Right lobe of liver (tissue), 6 donors: ENCODE measurements at regions not wholly inside any gene's neighbourhood (a gene's known extent, or its start where the extent isn't known, plus 50 kb on each side); places are given as distances from the start of the nearest gene placed in this dataset.
A peak's percentile ranks its signal among the peaks of the same experiment; 100 is the strongest.
"Not testable (repeated sequence)": the region's sequence is repeated elsewhere in the genome, so short reads cannot be mapped to it uniquely, and the experiment has no call there.

Experiments used
- ATAC-seq, 4 donors: fragments of 200-7000 bp; cut with Tn5 transposase; one replicate each; pipeline ENCODE4 v1.9.1; 2020; ENCODE audit warnings: mild to moderate bottlenecking in 4 of 4, moderate library complexity in 4 of 4
- DNase-seq, 3 donors: peaks; one replicate each; pipeline ENCODE4 v3.0.0-alpha.2; 2020
- H3K27ac ChIP-seq, 3 donors: fragments of 200-600 bp; one replicate each; pipeline ENCODE4 v1.8.0; 2022
- H3K27me3 ChIP-seq, 2 donors: fragments of 200-600 bp; one replicate each; pipeline ENCODE4 v1.8.0; 2022
- H3K36me3 ChIP-seq, 4 donors: fragments of 200-600 bp; sonication (generic) in 1 of 4; one replicate each; pipeline versions ENCODE4 v1.5.1 to v1.8.0; 2017 to 2022; ENCODE audit warnings: control low read depth in 1 of 4
- H3K4me1 ChIP-seq, 4 donors: fragments of 200-600 bp; sonication (generic) in 1 of 4; one replicate each; pipeline versions ENCODE4 v1.5.1 to v1.8.0; 2017 to 2022; ENCODE audit warnings: control low read depth in 1 of 4
- H3K4me3 ChIP-seq, 3 donors: fragments of 200-600 bp; one replicate each; pipeline ENCODE4 v1.8.0; 2022
- H3K9me3 ChIP-seq, 4 donors: fragments of 200-600 bp; sonication (generic) in 1 of 4; one replicate each; pipeline versions ENCODE4 v1.5.1 to v1.8.0; 2017 to 2022; ENCODE audit warnings: control low read depth in 1 of 4
- POLR2A ChIP-seq: fragments of 450-650 bp; IDR thresholded peaks from one replicate; pipeline ENCODE4 v1.6.1; 2017; ENCODE audit warnings: antibody characterized with exemption, mild to moderate bottlenecking
- WGBS: methylation state at CpG from one replicate; pipeline ENCODE4 v1.1.6; 2018; ENCODE audit warnings: low coverage, low lambda C conversion rate; ENCODE audit not compliant: insufficient coverage; ENCODE audit errors: missing lambda C conversion rate; 5-methylcytosine and 5-hydroxymethylcytosine counted together
- intact Hi-C, 2 donors: fragments of 100-400 bp; cut with DNase I; formaldehyde crosslinking; loops; one replicate each; pipeline versions ENCODE4 v1.11.2 to v1.14.1; 2022
- small RNA-seq, 2 experiments: library from RNA; depleted of rRNA; stranded (forward); fragments of <200 nt; gene quantifications; one replicate each; pipeline ENCODE3, GENCODE V24; 2016
- TF ChIP-seq, protein P1 (sequence below), 4 donors: fragments of 200-600 bp in 3 of 4; fragments of 450-650 bp in 1 of 4; IDR thresholded peaks; one replicate each; pipeline versions ENCODE4 v1.5.1 to v1.8.0; 2016 to 2022; ENCODE audit warnings: antibody characterized with exemption in 4 of 4, mild to moderate bottlenecking in 2 of 4
- donor health status: DM: no; HTN: yes; CAD: no.
- donor health status: DM: no; HTN: no; CAD: no.
- donor health status: DM: no; HTN: no; CAD: no.
- donor health status: DM: no; HTN: yes; CAD: no.
- donor health status: DM: no; HTN: yes; CAD: no.

DNA sequence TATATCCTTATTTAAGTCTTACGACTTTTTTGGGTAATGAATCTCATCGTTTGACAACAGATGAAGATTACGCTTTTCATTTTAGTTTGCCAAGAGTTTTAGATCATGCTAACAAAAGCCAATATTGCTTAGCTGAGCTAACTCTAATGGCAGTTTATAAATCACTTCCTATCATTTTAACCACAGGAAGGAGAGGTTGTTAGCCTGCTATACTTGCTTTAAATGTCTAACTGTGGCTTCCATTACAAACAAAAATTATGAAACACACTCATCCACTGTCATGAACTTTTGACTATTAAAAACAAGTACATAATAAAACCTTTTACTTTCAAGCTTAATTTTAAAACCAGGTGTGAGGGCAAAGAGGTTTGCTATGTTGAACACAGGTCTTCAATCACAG is 53.7 kb upstream of the ANKH start:
- TF ChIP-seq, protein P1, sequence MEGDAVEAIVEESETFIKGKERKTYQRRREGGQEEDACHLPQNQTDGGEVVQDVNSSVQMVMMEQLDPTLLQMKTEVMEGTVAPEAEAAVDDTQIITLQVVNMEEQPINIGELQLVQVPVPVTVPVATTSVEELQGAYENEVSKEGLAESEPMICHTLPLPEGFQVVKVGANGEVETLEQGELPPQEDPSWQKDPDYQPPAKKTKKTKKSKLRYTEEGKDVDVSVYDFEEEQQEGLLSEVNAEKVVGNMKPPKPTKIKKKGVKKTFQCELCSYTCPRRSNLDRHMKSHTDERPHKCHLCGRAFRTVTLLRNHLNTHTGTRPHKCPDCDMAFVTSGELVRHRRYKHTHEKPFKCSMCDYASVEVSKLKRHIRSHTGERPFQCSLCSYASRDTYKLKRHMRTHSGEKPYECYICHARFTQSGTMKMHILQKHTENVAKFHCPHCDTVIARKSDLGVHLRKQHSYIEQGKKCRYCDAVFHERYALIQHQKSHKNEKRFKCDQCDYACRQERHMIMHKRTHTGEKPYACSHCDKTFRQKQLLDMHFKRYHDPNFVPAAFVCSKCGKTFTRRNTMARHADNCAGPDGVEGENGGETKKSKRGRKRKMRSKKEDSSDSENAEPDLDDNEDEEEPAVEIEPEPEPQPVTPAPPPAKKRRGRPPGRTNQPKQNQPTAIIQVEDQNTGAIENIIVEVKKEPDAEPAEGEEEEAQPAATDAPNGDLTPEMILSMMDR (IDR thresholded peaks at IDR 0.05), result no peak
- TF ChIP-seq POLR2A, result no peak
- H3K36me3 ChIP-seq, result no peaks in the 10 kb centered on the region
- WGBS, result 82% methylated on average over 3 of the region's 3 CpGs
- intact Hi-C loops, result no loop called here
- no peaks in the 10 kb centered on the region for H3K27me3 ChIP-seq
- H3K27ac ChIP-seq, result no peak overlapping the region
- ATAC-seq, result no peak
- no peaks in the 10 kb centered on the region for H3K4me1 ChIP-seq
- H3K4me3 ChIP-seq, result no peak overlapping the region
- DNase-seq, result no peak
- no peaks in the 10 kb centered on the region for H3K9me3 ChIP-seq

DNA sequence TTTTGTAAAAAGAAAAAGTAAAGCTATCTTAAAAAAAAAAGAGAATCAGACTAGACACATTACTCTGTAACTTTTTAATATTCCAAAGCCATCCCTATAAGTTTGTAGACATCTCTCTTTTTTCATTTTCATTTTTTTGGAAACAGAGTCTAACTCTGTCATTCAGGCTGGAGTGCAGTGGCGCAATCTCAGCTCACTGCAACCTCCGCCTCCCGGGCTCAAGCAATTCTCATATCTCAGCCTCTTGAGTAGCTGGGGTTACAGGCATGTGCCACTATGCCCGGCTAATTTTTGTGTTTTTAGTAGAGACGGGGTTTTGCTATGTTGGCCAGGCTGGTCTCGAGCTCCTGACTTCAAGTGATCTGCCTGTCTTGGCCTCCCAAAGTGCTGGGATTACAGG is 51.4 kb upstream of the ANKH start:
- ATAC-seq, H3K9me3 ChIP-seq, H3K27ac ChIP-seq, intact Hi-C loops, DNase-seq, H3K36me3 ChIP-seq, H3K4me1 ChIP-seq, H3K4me3 ChIP-seq, H3K27me3 ChIP-seq: not testable (repeated sequence)
- 87% methylated on average over 5 of the region's 6 CpGs for WGBS

DNA sequence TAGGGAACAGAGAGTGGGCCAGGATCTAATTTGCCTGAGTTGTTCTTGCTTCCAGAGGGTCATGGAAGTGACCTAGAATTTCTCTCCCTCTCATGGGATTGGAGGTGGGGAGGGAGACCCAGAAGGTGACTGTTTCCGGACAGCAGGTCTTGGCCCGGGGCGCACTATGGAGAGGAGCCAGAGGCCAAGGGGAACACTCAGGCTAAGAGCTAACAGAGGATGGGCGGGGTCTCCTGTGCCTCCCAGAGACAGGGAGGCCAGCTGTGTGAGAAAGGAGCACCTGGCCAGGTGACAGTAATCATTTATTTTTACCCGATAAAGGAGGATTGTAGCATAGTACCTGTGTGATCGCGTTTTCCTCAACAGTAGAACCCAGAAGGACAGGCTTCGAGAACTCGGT is 50.9 kb upstream of the ANKH start:
- intact Hi-C loops, result no loop called here
- WGBS, result 97% methylated on average over 5 of the region's 9 CpGs
- ATAC-seq (peak in 1 of 4 donors; percentile 17), DNase-seq (no peak)
- Histone ChIP-seq H3K36me3 (no peaks in the 10 kb centered on the region), H3K27me3 (no peaks in the 10 kb centered on the region), H3K9me3 (no peaks in the 10 kb centered on the region), H3K4me3 (no peak overlapping the region), H3K4me1 (no peaks in the 10 kb centered on the region), H3K27ac (no peak overlapping the region)
- no peak for TF ChIP-seq POLR2A
- TF ChIP-seq, protein P1 (IDR thresholded peaks at IDR 0.05), result no peak

Small RNA genes lying in the stretch of these regions (small RNA-seq; reads per million reads assigned to genes)
- 0 reads per million in 2 experiments for gene RF00096
